ENCODE measurements at regions not wholly inside any gene's neighbourhood (a gene's known extent, or its start where the extent isn't known, plus 50 kb on each side); places are given as distances from the start of the nearest gene placed in this dataset.
"Not testable (repeated sequence)": the region's sequence is repeated elsewhere in the genome, so short reads cannot be mapped to it uniquely, and the experiment has no call there.

DNA sequence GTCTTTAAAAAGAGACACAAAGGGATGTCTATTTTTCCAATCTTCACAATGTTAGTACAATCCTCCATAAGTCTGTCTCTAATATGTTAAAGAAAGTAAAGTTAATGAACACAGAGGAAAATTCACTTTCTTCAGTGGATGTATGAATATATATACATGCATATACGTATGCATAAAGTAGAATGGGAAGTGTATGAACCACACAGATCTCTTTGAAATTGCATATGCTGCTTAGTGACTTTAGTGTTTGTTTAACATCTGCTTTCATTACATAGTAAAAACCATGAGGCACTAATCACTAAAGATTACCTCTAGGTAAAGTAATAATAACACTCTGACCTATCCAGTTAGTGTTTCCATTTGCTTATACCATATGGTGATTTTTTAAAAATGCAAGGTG, 451.2 kb downstream of the SEMA3D start:
- Mint-ChIP-seq H3K27me3 (ENCODE audit: low read depth) (no peaks in the 10 kb centered on the region), H3K27ac (no peak overlapping the region), H3K4me1 (ENCODE audit: low read depth) (no peaks in the 10 kb centered on the region), H3K36me3 (ENCODE audit: insufficient read depth in 2 of 2) (no peaks in the 10 kb centered on the region), H3K9me3 (peaks cover 4 to 5% of the 10 kb centered on the region in 2 donors), H3K4me3 (no peak overlapping the region)
- no peak for DNase-seq
- ATAC-seq (replicated peaks in 1 of 2): no peak

DNA sequence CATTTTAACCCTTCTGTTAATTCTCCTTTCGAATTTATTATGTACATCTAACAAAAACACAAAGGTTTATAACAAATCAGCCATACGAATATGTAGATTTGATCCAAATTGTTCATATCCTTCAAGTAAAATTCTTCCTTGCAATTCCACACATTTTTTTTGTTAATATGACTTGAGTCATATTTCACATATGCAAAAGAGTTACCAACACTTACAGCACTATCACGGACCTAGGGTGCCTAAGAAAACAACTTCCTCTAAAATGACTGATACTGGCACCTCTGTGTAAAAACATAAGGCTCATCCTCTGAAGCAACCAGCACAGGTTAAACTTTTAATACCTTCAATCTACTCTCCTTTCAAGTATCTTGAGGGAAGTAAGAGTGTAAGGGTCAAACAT, 451.8 kb downstream of the SEMA3D start:
- H3K27me3 Mint-ChIP-seq (ENCODE audit: low read depth): no peaks in the 10 kb centered on the region
- H3K4me3 Mint-ChIP-seq: no peak overlapping the region
- DNase-seq (no peak), ATAC-seq (replicated peaks in 1 of 2) (no peak)
- no peak overlapping the region for H3K27ac Mint-ChIP-seq
- H3K36me3 Mint-ChIP-seq (ENCODE audit: insufficient read depth in 2 of 2): no peaks in the 10 kb centered on the region
- peaks cover 5 to 7% of the 10 kb centered on the region in 2 donors for H3K9me3 Mint-ChIP-seq
- H3K4me1 Mint-ChIP-seq (ENCODE audit: low read depth): no peaks in the 10 kb centered on the region

DNA sequence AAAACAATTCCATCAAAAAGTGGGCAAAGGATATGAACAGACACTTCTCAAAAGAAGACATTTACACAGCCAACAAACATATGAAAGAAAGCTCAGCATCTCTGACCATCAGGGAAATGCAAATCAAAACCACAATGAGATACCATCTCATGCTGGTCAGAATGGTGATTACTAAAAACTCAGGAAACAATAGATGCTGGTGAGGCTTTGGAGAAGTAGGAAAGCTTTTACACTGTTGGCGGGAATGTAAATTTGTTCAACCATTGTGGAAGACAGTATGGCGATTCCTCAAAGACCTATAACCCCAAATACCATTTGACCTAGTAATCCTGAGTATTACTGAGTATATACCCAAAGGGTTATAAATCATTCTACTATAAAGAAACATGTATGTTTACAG, 452.9 kb downstream of the SEMA3D start:
- DNase-seq; H3K36me3 Mint-ChIP-seq (ENCODE audit: insufficient read depth in 2 of 2); H3K4me1 Mint-ChIP-seq (ENCODE audit: low read depth); H3K4me3 Mint-ChIP-seq; H3K27ac Mint-ChIP-seq; H3K9me3 Mint-ChIP-seq; ATAC-seq (replicated peaks in 1 of 2); H3K27me3 Mint-ChIP-seq (ENCODE audit: low read depth): not testable (repeated sequence)

DNA sequence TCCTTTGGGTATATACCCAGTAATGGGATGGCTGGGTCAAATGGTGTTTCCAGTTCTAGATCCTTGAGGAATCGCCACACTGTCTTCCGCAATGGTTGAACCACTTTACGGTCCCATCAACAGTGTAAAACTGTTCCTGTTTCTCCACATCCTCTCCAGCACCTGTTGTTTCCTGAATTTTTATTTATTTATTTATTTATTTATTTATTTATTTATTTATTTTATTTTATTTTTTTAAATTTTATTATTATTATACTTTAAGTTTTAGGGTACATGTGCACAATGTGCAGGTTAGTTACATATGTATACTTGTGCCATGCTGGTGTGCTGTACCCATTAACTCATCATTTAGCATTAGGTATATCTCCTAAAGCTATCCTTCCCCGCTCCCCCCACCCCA, 456.0 kb downstream of the SEMA3D start:
- H3K4me1 Mint-ChIP-seq (ENCODE audit: low read depth); ATAC-seq (replicated peaks in 1 of 2); H3K4me3 Mint-ChIP-seq; H3K36me3 Mint-ChIP-seq (ENCODE audit: insufficient read depth in 2 of 2); H3K9me3 Mint-ChIP-seq; DNase-seq; H3K27me3 Mint-ChIP-seq (ENCODE audit: low read depth); H3K27ac Mint-ChIP-seq: not testable (repeated sequence)

DNA sequence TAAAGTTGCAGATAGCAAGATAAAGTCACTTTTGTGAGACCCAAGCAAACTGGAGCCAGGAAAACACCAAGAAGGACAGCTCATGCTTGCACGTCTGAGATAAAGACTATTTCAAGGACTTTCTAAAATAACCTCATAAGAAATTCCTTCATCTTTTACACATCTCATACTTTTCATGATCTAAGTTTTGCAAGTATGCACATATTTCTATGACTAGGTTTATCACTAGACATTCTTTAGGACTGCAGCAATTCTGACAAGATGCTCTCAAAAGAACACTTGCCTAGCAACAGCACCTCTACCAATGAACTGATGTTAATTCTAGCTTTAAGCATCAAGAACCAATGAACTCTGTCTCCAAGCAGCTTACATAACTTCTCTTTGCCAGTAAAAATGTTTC, 457.6 kb downstream of the SEMA3D start:
- H3K4me3 Mint-ChIP-seq: no peak overlapping the region
- H3K9me3 Mint-ChIP-seq: peaks cover 10 to 11% of the 10 kb centered on the region in 2 donors
- ATAC-seq (replicated peaks in 1 of 2) (no peak), DNase-seq (no peak)
- H3K36me3 Mint-ChIP-seq (ENCODE audit: insufficient read depth in 2 of 2): no peaks in the 10 kb centered on the region
- H3K27me3 Mint-ChIP-seq (ENCODE audit: low read depth): no peaks in the 10 kb centered on the region
- no peak overlapping the region for H3K27ac Mint-ChIP-seq
- H3K4me1 Mint-ChIP-seq (ENCODE audit: low read depth): no peaks in the 10 kb centered on the region

DNA sequence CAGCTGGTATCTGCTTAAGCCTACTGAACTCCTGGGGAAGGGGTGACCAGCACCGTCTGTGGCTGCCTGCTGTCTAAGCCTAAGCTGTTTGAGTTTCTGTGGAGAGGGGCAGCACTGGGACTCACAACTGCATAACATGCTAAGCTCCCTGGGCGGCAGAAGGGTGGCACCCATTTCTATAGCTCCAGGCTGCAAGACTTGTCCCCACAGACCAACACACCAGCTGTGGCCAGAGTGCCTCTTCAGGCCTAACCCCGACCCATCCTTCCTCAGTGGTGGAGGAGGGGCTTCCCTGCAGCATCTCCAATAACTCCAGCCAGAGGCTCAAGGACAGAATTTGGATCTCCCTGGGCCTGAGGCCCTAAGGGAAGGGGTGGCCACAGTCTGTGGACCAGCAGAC, 464.1 kb downstream of the SEMA3D start:
- H3K27ac Mint-ChIP-seq: no peak overlapping the region
- no peak for DNase-seq
- no peak overlapping the region for H3K4me3 Mint-ChIP-seq
- H3K9me3 Mint-ChIP-seq: peaks cover 8 to 13% of the 10 kb centered on the region in 2 donors
- H3K27me3 Mint-ChIP-seq (ENCODE audit: low read depth): no peaks in the 10 kb centered on the region
- no peaks in the 10 kb centered on the region for H3K36me3 Mint-ChIP-seq (ENCODE audit: insufficient read depth in 2 of 2)
- ATAC-seq (replicated peaks in 1 of 2): no peak
- no peaks in the 10 kb centered on the region for H3K4me1 Mint-ChIP-seq (ENCODE audit: low read depth)

DNA sequence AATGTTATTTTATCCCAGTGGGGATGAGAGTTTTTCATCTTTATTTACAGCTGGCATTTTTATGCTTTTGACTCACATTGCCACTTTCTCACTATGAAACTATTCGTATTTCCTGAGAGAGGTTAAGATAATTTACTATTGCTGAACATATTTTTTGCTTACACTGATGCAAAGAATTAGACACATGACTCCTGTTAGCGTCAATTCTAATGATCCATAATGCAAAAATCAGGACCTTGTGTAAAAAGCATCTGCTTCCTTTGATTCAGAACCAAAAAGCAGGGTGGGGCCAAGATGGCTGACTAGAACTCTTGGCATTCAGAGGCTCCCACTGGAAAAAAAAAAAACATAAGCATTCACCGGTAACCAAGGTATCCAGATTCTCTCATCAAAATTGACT, 464.8 kb downstream of the SEMA3D start:
- no peaks in the 10 kb centered on the region for H3K4me1 Mint-ChIP-seq (ENCODE audit: low read depth)
- H3K27ac Mint-ChIP-seq: no peak overlapping the region

DNA sequence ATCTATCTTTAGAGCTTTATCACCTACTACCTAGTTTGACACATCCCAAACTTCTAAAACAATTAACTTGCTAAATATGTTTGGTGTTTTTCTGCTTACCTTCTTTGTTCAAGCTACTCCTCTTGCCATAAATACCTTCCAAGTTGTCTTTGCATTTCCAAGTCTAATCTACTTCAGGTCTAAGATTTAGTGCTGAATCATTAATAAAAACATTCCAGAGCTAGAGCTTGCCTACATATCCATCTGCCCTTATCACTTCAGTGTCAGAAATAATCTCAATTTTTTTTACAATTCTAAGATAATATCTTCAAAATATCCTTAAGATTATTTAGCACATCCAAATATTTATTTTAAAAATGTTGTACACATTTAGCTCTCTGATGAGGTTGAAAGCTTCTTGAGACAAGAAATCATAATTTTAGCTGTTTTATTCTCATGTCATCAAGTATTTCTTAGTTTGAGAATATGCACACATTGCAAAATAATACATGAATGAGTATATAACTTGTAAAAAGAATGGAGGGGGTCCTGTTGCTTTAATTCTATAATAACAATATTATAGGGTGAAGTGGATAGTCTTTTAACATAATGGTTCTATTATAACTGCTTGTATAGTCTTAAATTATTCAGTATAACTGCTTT, 466.3 kb downstream of the SEMA3D start:
- peaks cover 4 to 10% of the 10 kb centered on the region in 2 donors for H3K9me3 Mint-ChIP-seq
- no peak overlapping the region for H3K4me3 Mint-ChIP-seq
- no peak for ATAC-seq (replicated peaks in 1 of 2)
- no peak overlapping the region for H3K27ac Mint-ChIP-seq
- H3K36me3 Mint-ChIP-seq (ENCODE audit: insufficient read depth in 2 of 2): no peaks in the 10 kb centered on the region
- no peaks in the 10 kb centered on the region for H3K27me3 Mint-ChIP-seq (ENCODE audit: low read depth)
- H3K4me1 Mint-ChIP-seq (ENCODE audit: low read depth): no peaks in the 10 kb centered on the region
- no peak for DNase-seq

More for the DNA sequence above, 464.8 kb downstream of the SEMA3D start:
- Mint-ChIP-seq H3K27me3 (ENCODE audit: low read depth) (no peaks in the 10 kb centered on the region), H3K9me3 (peaks cover 8 to 13% of the 10 kb centered on the region in 2 donors), H3K36me3 (ENCODE audit: insufficient read depth in 2 of 2) (no peaks in the 10 kb centered on the region), H3K4me3 (no peak overlapping the region)
- DNase-seq (no peak), ATAC-seq (replicated peaks in 1 of 2) (no peak)

DNA sequence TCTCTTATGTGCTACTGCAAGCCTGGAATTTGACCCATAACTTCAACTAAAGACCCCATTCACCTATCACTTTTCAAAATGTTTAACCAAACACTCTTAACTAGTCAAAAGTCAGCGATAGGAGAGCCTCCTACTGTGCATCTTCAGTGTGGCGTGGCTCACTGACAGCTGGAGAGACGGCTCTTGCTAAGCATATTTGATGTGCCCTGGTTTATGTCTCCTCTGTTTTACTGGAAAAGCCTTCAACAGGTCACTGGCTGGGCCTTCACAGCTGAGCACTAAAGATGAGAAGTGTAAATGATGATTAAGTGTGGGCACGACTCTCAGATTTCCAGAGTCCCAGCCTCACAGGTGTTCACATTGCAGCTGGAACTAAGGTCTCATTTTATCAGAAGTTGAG, 472.1 kb downstream of the SEMA3D start:
- ATAC-seq (replicated peaks in 1 of 2): no peak
- Mint-ChIP-seq H3K27ac (no peak overlapping the region), H3K27me3 (ENCODE audit: low read depth) (no peaks in the 10 kb centered on the region), H3K36me3 (ENCODE audit: insufficient read depth in 2 of 2) (no peaks in the 10 kb centered on the region), H3K4me1 (ENCODE audit: low read depth) (no peaks in the 10 kb centered on the region), H3K9me3 (no peaks in the 10 kb centered on the region), H3K4me3 (no peak overlapping the region)
- no peak for DNase-seq

DNA sequence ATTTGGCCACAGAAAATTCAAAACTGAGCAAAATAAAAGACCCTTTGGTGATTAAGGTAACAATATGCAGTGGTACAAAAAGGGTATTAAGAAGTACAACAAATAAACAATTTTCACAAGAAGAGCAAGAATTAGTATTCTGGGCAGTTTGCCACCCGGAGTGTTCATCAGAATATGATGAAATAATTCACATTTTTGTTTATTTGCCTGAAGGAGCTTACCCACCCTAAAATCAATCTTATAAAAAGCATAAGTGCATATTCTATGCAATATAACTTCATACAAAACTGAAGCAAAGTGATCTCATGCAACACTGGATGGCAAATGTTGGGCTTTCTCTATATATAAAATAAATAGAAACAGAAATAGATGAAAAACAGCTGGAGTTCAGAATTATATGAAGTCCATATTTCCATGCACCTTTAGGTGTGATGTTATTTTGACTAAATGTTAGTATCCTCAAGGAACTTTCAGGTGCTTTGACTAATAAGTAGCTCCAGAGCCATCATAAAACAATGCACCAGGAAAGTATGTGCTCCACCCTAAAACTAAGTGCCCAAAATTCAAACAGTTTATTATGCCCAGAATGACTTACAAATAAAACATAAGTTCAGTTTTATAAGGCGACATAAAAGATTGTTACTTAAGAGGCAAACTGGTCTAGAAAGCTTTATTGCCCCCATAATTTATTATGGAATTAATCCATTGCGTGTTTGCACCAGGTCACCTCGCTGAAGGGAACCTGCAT, 474.3 kb downstream of the SEMA3D start:
- no peak for ATAC-seq (replicated peaks in 1 of 2)
- H3K27me3 Mint-ChIP-seq (ENCODE audit: low read depth): no peaks in the 10 kb centered on the region
- H3K9me3 Mint-ChIP-seq: no peaks in the 10 kb centered on the region
- no peak overlapping the region for H3K4me3 Mint-ChIP-seq
- DNase-seq: no peak
- H3K4me1 Mint-ChIP-seq (ENCODE audit: low read depth): no peaks in the 10 kb centered on the region
- H3K27ac Mint-ChIP-seq: no peak overlapping the region
- H3K36me3 Mint-ChIP-seq (ENCODE audit: insufficient read depth in 2 of 2): no peaks in the 10 kb centered on the region

DNA sequence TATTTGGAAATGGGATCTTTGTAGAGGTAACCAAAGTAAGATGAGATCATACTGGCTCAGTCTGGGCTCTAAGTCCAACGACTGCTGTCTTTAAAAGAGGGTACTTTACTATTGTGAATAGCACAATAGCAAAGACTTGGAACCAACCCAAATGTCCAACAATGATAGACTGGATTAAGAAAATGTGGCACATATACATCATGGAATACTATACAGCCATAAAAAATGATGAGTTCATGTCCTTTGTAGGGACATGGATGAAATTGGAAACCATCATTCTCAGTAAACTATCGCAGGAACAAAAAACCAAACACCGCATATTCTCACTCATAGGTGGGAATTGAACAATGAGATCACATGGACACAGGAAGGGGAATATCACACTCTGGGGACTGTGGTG, 476.3 kb downstream of the SEMA3D start:
- not testable (repeated sequence) for ATAC-seq (replicated peaks in 1 of 2); H3K9me3 Mint-ChIP-seq; DNase-seq; H3K27ac Mint-ChIP-seq; H3K36me3 Mint-ChIP-seq (ENCODE audit: insufficient read depth in 2 of 2); H3K27me3 Mint-ChIP-seq (ENCODE audit: low read depth); H3K4me3 Mint-ChIP-seq; H3K4me1 Mint-ChIP-seq (ENCODE audit: low read depth)

DNA sequence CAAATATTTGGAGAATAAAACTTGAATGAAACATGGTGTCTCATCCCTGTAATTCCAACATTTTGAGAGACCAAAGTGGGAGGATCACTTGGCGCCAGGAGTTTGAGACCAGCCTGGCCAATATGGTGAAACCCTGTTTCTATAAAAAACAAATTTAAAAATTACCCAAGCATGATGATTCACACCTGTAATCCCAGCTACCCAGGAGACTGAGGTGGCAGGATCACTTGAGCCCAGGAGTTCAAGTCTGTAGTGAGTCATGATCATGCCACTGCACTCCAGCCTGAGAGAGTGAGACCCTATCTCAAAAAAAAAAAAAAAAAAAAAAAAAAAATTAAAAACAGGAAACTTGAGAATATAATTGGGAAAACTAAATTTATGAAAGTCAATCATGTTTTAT, 481.1 kb downstream of the SEMA3D start:
- Mint-ChIP-seq H3K27ac (no peak overlapping the region), H3K4me3 (no peak overlapping the region), H3K4me1 (ENCODE audit: low read depth) (no peaks in the 10 kb centered on the region), H3K27me3 (ENCODE audit: low read depth) (no peaks in the 10 kb centered on the region), H3K36me3 (ENCODE audit: insufficient read depth in 2 of 2) (no peaks in the 10 kb centered on the region), H3K9me3 (no peaks in the 10 kb centered on the region)
- ATAC-seq (replicated peaks in 1 of 2) (no peak), DNase-seq (no peak)

DNA sequence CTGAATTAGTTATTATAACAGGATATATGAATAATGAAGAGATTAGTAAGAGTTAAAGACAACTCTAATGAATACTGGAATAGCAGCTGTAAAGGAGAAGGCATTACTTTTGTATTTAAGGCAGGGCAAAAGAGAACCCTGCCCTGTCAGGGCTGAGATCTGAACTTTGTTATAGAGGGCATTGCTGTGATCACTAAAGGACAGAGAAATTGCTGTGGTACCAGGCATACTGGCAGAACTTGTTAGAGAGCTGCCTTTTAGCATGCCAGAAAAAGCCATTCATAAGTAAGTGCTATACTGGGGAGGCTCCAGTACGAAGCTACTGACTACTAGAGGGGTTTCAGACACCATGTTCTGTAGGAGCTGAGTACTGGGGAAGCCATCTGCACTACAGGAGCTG, 481.8 kb downstream of the SEMA3D start:
- DNase-seq: no peak
- Mint-ChIP-seq H3K4me1 (ENCODE audit: low read depth) (no peaks in the 10 kb centered on the region), H3K27ac (no peak overlapping the region), H3K4me3 (no peak overlapping the region), H3K36me3 (ENCODE audit: insufficient read depth in 2 of 2) (no peaks in the 10 kb centered on the region), H3K9me3 (no peaks in the 10 kb centered on the region), H3K27me3 (ENCODE audit: low read depth) (no peaks in the 10 kb centered on the region)
- no peak for ATAC-seq (replicated peaks in 1 of 2)

DNA sequence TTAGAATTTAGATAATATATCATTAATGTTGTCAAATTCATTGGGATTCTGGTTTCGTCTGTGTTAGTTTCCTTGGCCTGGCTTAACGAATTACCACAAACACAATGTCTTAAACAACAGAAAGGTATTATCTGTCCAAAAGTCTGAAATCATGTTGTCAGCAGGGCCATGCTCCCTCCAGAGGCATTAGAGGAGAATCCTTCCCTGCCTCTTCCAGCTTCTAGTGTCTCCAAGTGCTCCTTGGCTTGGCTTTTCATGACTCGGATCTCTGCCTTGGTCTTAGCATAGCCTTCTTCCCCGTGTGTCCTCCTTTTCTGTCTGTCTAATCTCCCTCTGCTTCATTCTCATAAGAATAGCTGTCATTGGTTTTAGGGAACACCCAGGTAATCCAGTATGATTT, 482.5 kb downstream of the SEMA3D start:
- H3K9me3 Mint-ChIP-seq: no peaks in the 10 kb centered on the region
- H3K4me3 Mint-ChIP-seq: no peak overlapping the region
- ATAC-seq (replicated peaks in 1 of 2) (no peak), DNase-seq (no peak)
- H3K4me1 Mint-ChIP-seq (ENCODE audit: low read depth): no peaks in the 10 kb centered on the region
- H3K27ac Mint-ChIP-seq: no peak overlapping the region
- H3K36me3 Mint-ChIP-seq (ENCODE audit: insufficient read depth in 2 of 2): no peaks in the 10 kb centered on the region
- H3K27me3 Mint-ChIP-seq (ENCODE audit: low read depth): no peaks in the 10 kb centered on the region
